ENCODE measurements at regions not wholly inside any gene's neighbourhood (a gene's known extent, or its start where the extent isn't known, plus 50 kb on each side); places are given as distances from the start of the nearest gene placed in this dataset.

GRCh38 chr14:65997347-65997746 is 488.8 kb upstream of the CCDC196 start:
- TF ChIP-seq POLR2A (IDR thresholded peaks at IDR 0.05): no peak
- TF ChIP-seq, protein P1, sequence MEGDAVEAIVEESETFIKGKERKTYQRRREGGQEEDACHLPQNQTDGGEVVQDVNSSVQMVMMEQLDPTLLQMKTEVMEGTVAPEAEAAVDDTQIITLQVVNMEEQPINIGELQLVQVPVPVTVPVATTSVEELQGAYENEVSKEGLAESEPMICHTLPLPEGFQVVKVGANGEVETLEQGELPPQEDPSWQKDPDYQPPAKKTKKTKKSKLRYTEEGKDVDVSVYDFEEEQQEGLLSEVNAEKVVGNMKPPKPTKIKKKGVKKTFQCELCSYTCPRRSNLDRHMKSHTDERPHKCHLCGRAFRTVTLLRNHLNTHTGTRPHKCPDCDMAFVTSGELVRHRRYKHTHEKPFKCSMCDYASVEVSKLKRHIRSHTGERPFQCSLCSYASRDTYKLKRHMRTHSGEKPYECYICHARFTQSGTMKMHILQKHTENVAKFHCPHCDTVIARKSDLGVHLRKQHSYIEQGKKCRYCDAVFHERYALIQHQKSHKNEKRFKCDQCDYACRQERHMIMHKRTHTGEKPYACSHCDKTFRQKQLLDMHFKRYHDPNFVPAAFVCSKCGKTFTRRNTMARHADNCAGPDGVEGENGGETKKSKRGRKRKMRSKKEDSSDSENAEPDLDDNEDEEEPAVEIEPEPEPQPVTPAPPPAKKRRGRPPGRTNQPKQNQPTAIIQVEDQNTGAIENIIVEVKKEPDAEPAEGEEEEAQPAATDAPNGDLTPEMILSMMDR (IDR thresholded peaks at IDR 0.05): no peak
- no peaks in the 10 kb centered on the region for H3K27me3 ChIP-seq
- H3K9me3 ChIP-seq: peaks cover 0 to 22% (median 10%) of the 10 kb centered on the region in 12 donors
- H3K4me1 ChIP-seq: no peaks in the 10 kb centered on the region
- H3K36me3 ChIP-seq: no peaks in the 10 kb centered on the region
- DNase-seq (no peak), ATAC-seq (no peak)
- H3K27ac ChIP-seq: no peak overlapping the region
- intact Hi-C loops (cut with DNase I): no loop called here
- WGBS, 4 donors: 73 to 82% (median 79%) methylated on average over 2 of the region's 2 CpGs
- H3K4me3 ChIP-seq: no peak overlapping the region

DNA sequence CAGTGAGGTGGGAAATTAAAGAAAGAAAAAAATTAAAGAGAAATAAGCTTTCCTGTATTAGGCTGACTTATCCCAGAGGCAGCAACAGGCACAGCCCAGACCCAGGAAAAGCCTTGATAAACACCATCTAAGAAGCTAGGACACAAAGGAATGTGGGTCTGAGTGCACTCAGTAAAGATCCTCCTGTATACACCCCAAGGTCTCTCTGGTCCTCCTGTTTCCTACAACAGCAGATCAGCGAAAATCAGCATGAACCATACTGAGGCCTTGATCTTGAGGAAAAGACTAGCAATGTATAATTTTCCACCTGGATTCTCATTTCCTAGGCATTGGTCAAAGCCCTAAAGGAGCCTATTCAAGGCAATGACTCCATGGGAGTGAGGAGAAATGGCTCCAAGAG is 486.3 kb upstream of the CCDC196 start:
- no peak for TF ChIP-seq POLR2A (IDR thresholded peaks at IDR 0.05)
- TF ChIP-seq, protein P1 (IDR thresholded peaks at IDR 0.05): no peak
- Histone ChIP-seq H3K9me3 (peaks cover 0 to 22% (median 10%) of the 10 kb centered on the region in 12 donors), H3K4me1 (no peaks in the 10 kb centered on the region), H3K36me3 (no peaks in the 10 kb centered on the region), H3K27me3 (peaks cover 0 to 5% (median 0%) of the 10 kb centered on the region in 9 donors), H3K27ac (no peak overlapping the region), H3K4me3 (no peak overlapping the region)
- WGBS, 4 donors: 58 to 80% (median 76%) methylated on average over 1 of the region's 1 CpG
- DNase-seq (no peak), ATAC-seq (no peak)
- intact Hi-C loops (cut with DNase I): no loop called here

DNA sequence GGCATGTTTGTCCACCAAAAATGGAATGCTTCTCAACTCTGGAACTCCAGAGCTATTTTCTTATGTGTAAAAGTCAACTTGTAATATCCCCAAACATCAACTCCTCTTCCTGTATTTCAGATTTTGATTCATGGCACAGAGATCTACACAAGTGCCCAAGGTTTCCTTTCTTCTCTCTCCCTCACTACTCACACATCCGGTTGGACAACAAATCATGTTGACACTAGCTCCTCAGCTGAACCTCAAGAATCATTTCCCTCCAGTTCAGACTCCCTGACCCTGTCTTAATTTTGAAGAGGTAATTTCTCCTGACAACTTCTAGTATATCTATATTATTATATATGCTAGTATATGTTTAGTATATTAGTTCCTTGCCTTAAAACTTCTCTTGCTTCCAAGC is 485.4 kb upstream of the CCDC196 start:
- intact Hi-C loops (cut with DNase I): no loop called here
- ATAC-seq: no peak
- H3K4me3 ChIP-seq: no peak overlapping the region
- peaks cover 0 to 22% (median 10%) of the 10 kb centered on the region in 12 donors for H3K9me3 ChIP-seq
- WGBS, 4 donors: 69 to 81% (median 73%) methylated on average over 1 of the region's 1 CpG
- H3K27me3 ChIP-seq: peaks cover 0 to 5% (median 0%) of the 10 kb centered on the region in 9 donors
- no peak overlapping the region for H3K27ac ChIP-seq
- no peaks in the 10 kb centered on the region for H3K36me3 ChIP-seq
- DNase-seq: no peak
- TF ChIP-seq, protein P1 (IDR thresholded peaks at IDR 0.05): no peak
- TF ChIP-seq POLR2A (IDR thresholded peaks at IDR 0.05): no peak
- no peaks in the 10 kb centered on the region for H3K4me1 ChIP-seq

DNA sequence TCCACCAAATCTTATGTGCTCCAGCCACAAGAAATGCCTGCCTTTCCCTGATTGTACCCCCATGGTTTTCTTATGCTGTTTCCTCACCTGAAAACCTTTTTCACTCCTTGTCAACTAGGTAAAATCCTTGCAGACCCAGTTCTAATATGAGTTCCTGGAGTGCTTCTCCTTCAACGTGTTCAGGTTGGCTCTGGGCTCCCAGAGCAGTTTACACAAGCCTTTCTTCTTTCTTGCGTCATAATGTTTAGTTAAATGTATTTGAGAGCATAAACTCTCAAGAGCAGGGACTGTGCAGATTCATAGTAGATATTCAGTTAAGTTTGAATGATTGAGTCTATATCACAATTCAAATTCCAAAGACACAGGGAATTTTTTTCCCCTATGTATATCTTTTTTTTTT is 484.8 kb upstream of the CCDC196 start:
- peaks cover 0 to 5% (median 0%) of the 10 kb centered on the region in 9 donors for H3K27me3 ChIP-seq
- H3K36me3 ChIP-seq: no peaks in the 10 kb centered on the region
- H3K4me1 ChIP-seq: no peaks in the 10 kb centered on the region
- no peak for DNase-seq
- 66 to 76% (median 71%) methylated on average over 2 of the region's 2 CpGs for WGBS, 4 donors
- peaks cover 0 to 22% (median 10%) of the 10 kb centered on the region in 12 donors for H3K9me3 ChIP-seq
- intact Hi-C loops (cut with DNase I): no loop called here
- TF ChIP-seq, protein P1 (IDR thresholded peaks at IDR 0.05): no peak
- no peak for TF ChIP-seq POLR2A (IDR thresholded peaks at IDR 0.05)
- H3K27ac ChIP-seq: no peak overlapping the region
- H3K4me3 ChIP-seq: no peak overlapping the region
- ATAC-seq: no peak
